ENCODE measurements at regions not wholly inside any gene's neighbourhood (a gene's known extent, or its start where the extent isn't known, plus 50 kb on each side); places are given as distances from the start of the nearest gene placed in this dataset.

DNA sequence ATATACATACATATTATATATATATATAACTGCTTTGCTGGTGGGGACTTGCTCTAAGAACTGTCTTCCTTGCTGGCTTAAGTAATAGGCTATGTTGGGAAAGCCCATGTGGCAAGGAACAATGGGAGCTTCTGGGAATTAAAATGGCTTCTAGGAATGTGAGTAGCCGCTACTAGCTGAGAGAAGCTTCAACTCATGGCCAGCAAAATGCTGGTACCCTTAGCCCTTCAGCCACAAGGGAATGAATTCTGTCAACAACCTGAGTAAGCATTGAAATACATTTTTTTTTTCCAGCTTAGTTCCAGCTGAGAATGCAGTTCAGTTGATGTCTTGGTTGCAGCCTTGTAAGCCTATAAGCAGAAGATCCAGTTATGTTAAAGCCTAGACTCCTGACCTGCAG is 911.7 kb upstream of the MAP3K7 start:
- Histone ChIP-seq H3K36me3 (no peaks in the 10 kb centered on the region), H3K9me3 (no peaks in the 10 kb centered on the region), H3K4me1 (no peaks in the 10 kb centered on the region), H3K4me3 (no peak overlapping the region), H3K27me3 (no peaks in the 10 kb centered on the region), H3K27ac (no peak overlapping the region)
- no peak for ATAC-seq
- DNase-seq, result no peak
- no peak for TF ChIP-seq POLR2A (IDR thresholded peaks at IDR 0.05)
- TF ChIP-seq, protein P1, sequence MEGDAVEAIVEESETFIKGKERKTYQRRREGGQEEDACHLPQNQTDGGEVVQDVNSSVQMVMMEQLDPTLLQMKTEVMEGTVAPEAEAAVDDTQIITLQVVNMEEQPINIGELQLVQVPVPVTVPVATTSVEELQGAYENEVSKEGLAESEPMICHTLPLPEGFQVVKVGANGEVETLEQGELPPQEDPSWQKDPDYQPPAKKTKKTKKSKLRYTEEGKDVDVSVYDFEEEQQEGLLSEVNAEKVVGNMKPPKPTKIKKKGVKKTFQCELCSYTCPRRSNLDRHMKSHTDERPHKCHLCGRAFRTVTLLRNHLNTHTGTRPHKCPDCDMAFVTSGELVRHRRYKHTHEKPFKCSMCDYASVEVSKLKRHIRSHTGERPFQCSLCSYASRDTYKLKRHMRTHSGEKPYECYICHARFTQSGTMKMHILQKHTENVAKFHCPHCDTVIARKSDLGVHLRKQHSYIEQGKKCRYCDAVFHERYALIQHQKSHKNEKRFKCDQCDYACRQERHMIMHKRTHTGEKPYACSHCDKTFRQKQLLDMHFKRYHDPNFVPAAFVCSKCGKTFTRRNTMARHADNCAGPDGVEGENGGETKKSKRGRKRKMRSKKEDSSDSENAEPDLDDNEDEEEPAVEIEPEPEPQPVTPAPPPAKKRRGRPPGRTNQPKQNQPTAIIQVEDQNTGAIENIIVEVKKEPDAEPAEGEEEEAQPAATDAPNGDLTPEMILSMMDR (IDR thresholded peaks at IDR 0.05), result no peak
- WGBS, 4 donors, result 75 to 91% (median 81%) methylated on average over 1 of the region's 1 CpG
- intact Hi-C loops (cut with DNase I), result no loop called here

GRCh38 chr6:91497770-91498169 is 910.9 kb upstream of the MAP3K7 start:
- no peak for ATAC-seq
- H3K4me3 ChIP-seq, result no peak overlapping the region
- no peaks in the 10 kb centered on the region for H3K36me3 ChIP-seq
- no peaks in the 10 kb centered on the region for H3K9me3 ChIP-seq
- TF ChIP-seq, protein P1 (IDR thresholded peaks at IDR 0.05), result no peak
- TF ChIP-seq POLR2A (IDR thresholded peaks at IDR 0.05), result no peak
- no peaks in the 10 kb centered on the region for H3K27me3 ChIP-seq
- intact Hi-C loops (cut with DNase I), result no loop called here
- no peak overlapping the region for H3K27ac ChIP-seq
- no peaks in the 10 kb centered on the region for H3K4me1 ChIP-seq
- WGBS, 4 donors, result 86 to 100% (median 87%) methylated on average over 1 of the region's 1 CpG
- no peak for DNase-seq

DNA sequence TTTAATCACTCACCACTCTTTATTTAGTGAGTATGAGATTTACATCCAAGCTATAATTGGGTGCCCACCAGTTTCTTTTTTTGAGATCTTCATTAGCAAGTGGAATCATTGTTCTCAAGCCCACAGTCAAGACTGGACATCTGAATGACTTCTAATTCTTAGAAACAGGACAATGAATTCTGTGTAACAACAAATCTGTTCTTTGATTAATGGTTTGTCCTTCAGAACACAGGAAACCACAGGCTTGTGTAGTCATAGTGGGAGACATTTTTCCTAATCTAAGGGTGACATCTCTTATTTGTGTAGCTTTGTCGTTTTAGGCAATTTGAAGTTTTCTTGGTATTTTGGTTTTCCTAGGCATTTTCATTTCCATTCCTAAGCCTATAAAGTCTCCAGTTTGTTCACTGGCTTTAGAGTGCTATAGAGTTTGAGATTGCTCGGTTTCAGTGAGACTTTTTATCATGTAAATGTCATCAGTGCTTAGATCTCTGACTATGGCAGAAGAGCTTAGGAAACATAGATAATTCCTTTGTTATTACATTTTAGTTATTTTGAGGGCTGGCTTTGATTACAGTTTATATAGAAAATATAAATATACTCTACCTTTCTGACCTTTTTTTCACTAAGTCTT is 903.9 kb upstream of the MAP3K7 start:
- no peak for DNase-seq
- Histone ChIP-seq H3K36me3 (no peaks in the 10 kb centered on the region), H3K4me3 (no peak overlapping the region), H3K9me3 (no peaks in the 10 kb centered on the region), H3K27me3 (no peaks in the 10 kb centered on the region), H3K27ac (no peak overlapping the region), H3K4me1 (no peaks in the 10 kb centered on the region)
- TF ChIP-seq, protein P1 (IDR thresholded peaks at IDR 0.05), result no peak
- no peak for TF ChIP-seq POLR2A (IDR thresholded peaks at IDR 0.05)
- intact Hi-C loops (cut with DNase I), result no loop called here
- no peak for ATAC-seq
- WGBS, 4 donors, result 42 to 59% (median 50%) methylated on average over 2 of the region's 2 CpGs

GRCh38 chr6:91487696-91488392 is 901.0 kb upstream of the MAP3K7 start:
- intact Hi-C loops (cut with DNase I), result loop anchor here in 1 of 10 donors (10.0 kb wide), 1 partner anchor 403 kb away; no protein-coding TSS in a partner anchor

More at GRCh38 chr6:91487696-91488392, 901.0 kb upstream of the MAP3K7 start:
- no peak for ATAC-seq
- Histone ChIP-seq H3K27ac (no peak overlapping the region), H3K9me3 (no peaks in the 10 kb centered on the region), H3K4me1 (peaks cover 0 to 11% (median 2%) of the 10 kb centered on the region in 12 donors), H3K27me3 (no peaks in the 10 kb centered on the region), H3K4me3 (no peak overlapping the region), H3K36me3 (no peaks in the 10 kb centered on the region)
- TF ChIP-seq, protein P1 (IDR thresholded peaks at IDR 0.05), result no peak
- TF ChIP-seq POLR2A (IDR thresholded peaks at IDR 0.05), result no peak
- DNase-seq, result no peak
- WGBS, 4 donors, result 60 to 69% (median 64%) methylated on average over 2 of the region's 2 CpGs
